Activated CD8-positive, alpha-beta memory T cell treated with anti-CD3 and anti-CD28 coated beads for 24 hours (primary cell): ENCODE measurements at regions not wholly inside any gene's neighbourhood (a gene's known extent, or its start where the extent isn't known, plus 50 kb on each side); places are given as distances from the start of the nearest gene placed in this dataset.

ENCODE experiments used
- DNase-seq: peaks from one replicate; pipeline ENCODE4 v3.0.0-alpha.2; 2020

DNA sequence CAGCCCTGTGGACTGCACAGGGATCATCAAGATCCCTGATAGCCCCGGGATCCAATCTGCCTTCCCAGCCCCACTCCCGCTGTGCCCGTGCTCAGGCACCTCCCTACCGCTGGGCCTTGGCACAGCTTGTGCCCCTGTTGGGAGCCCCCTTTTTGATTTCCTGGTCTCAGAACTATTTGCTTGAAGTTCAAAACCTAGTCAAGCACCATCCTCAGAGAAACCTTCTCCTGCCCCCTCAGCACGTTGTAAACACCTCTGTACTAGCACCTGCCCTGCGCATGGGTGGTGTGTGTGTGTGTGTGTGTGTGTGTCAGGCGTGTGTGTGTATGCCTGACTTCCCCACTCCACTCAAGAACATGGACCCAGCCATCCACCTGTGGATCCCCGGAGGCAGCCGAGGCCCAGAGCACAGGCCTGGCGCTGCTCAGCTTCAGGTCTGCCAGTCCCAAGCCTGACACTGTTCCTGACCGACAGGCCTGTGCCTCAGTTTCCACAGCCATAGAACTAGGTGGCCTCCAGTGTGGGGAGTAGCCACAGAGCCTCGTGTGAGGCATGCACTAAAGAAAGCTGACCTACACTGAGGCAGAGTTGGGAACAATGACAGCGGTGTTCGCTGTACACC, 65.5 kb downstream of the ADRA2C start:
- no peak for DNase-seq

GRCh38 chr4:3832536-3833220, 66.5 kb downstream of the ADRA2C start:
- DNase-seq, result no peak

- no peak for DNase-seq
Measured at GRCh38 chr4:3833326-3833989, 67.3 kb downstream of the ADRA2C start.

- no peak for DNase-seq
Measured at GRCh38 chr4:3834186-3834662, 68.0 kb downstream of the ADRA2C start.

DNA sequence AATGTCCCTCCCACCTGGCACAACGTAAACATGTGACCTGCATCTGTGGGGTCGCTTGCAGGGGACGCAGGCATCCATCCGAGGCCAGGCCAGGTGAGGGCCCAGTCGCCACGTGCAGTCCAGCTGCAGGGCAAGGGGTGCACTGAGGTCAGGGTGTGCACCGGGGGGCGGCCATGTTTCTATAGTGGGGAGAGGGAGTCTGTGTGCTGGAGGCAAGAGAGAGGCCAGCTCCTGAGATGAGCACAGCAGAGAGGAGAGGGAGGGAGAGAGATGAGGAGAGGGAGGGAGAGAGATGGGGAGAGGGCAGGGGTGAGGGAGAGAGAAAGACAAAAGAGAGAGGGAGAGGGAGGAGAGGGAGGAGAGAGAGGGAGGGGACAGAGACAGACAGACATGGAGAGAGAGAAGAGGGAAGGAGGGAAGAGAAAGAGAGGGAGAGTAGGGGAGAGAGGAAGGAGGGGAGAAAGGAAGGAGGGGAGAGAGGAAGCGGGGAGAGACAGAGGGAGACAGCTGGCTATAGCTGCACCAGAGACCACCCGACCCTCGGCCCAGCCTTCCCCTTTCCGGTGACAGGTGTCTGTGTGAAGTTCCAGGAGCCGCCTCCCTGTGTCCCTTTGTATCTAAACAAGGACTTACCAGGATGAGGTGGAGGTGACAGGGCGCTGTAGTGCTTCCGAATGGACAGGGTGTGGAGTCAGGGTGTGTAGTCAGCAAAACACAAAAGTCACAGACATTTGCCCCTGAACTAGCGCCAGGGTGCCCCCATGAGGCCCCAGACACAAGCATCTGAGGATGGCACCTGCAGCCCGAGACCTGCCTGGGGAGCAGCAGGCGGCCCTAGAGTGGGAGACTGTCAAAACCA, 68.7 kb downstream of the ADRA2C start:
- no peak for DNase-seq

GRCh38 chr4:3835527-3836405, 69.6 kb downstream of the ADRA2C start:
- no peak for DNase-seq

DNA sequence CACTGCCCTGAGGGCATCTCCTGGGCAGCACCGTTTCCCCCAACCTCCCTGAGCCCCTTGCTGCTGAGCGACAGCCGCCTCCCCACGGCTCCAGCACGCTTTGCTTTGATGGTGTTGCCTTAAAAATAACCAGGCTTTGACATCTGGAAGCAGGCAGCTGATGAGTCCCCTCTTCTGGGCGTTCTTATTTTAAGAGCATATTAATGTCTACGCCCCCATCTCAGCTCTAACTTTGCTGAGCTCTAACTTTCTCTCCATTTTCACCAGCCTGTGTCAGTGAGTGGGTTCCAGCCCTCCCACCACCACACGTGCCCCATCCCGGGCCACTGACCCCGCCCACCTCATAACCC, 70.2 kb downstream of the ADRA2C start:
- DNase-seq, result no peak

DNA sequence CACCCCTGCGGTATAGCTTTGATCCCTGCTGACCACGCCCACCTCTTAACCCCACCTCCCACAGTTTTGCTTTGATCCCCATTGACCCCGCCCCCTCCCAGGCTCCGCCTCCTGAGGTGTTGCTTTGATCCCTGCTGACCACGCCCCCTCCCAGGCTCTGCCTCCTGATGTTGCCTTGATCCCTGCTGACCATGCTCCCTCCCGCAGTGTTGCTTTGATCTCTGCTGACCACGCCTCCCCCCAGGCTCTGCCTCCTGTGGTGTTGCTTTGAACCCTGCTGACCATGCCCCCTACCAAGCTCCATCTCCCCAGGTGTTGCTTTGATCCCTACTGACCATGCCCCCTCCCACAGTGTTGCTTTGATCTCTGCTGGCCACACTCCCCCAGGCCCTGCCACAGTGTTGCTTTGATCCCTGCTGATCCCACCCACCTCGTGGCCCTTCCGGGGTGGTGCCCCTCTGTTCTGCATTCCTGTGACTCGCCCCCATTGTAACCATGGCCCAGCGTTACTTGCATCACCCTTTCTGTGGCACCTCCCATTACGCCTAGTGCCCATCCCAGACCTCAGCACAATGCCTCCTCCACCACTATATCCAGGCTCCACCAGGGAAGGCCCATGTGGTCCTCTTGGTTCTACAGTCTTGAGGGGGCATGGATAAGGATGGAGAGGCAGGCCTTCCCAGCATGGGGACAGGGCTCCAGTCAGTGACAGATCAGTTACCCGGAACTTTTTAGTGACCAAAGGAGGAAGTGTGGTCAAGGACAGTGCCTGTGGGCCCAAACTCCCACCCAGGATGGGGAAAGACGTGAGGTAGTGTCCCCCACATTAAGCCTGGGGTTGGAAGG, 70.8 kb downstream of the ADRA2C start:
- no peak for DNase-seq

DNA sequence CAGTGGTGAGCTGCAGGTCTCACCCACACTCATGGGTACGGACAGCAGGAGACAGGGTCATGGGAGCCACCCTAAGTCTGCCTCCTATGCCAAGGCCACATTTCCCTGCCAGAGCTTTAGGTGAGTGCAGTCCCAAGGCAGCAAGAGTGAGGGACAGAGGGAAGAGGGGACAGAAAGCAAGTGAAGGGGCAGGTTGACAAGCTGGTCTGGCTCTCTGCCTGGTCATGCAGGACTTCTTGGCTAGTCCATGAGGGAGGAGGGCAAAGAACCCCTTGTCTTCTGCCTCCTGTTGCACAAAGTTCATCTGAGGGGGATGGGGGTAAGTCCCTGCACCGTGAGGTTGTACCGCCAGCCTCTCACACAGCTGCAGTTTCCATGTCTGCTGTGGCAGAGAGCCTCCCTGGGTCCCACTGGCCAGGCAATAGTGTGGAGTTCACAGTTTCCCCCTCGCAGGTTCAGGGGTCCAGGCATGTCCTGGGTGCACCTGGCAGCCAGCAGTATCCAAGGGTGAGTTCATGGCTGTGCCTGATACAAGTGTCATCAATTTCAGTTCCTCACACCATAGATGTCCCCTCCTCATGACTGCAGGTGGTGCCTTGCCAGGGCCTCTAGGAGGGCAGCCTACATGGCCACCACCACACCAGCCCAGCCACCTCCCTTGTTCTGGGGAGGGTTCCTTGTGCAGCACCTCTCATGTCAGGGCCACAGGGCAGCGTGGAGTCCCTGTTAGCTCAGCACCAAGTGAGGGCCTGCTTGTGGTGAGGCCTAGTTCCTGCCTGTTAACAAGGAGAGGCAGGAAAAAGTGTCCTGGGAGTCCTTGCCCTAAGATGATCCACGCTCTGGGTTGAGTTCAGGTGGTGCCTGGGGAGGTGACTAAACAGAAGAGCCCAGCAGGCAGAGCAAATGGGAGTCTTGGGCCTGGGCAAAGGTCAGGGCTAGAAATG, 72.5 kb downstream of the ADRA2C start:
- no peak for DNase-seq

DNA sequence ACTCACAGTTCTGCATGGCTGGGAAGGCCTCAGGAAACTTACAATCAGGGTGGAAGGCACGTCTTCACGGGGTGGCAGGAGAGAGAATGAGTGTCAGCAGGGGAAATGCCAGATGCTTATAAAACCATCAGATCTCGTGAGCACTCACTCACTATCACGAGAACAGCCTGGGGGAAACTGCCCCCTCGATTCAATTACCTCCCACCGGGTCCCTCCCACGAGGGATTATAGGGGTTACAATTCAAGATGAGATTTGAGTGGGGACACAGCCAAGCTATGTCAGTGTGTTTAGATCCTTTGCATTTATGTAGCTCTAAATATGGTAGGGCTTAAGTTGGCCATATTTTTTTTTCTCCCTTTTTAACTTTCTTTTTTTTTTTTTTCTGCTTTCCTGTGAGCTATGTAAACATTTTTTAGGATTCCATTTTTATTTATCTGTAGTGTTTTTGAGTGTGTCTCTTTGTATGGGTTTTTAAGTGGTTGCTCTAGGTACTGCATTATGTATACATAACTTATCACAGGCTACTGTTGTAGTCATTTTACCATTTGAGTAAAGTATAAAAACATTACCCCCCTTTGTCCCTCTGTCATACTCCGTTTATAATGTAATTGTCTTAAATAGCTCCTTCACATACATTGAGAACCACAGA, 79.0 kb downstream of the ADRA2C start:
- no peak for DNase-seq

- no peak for DNase-seq
Measured at GRCh38 chr4:3845744-3846429, 79.7 kb downstream of the ADRA2C start.

DNA sequence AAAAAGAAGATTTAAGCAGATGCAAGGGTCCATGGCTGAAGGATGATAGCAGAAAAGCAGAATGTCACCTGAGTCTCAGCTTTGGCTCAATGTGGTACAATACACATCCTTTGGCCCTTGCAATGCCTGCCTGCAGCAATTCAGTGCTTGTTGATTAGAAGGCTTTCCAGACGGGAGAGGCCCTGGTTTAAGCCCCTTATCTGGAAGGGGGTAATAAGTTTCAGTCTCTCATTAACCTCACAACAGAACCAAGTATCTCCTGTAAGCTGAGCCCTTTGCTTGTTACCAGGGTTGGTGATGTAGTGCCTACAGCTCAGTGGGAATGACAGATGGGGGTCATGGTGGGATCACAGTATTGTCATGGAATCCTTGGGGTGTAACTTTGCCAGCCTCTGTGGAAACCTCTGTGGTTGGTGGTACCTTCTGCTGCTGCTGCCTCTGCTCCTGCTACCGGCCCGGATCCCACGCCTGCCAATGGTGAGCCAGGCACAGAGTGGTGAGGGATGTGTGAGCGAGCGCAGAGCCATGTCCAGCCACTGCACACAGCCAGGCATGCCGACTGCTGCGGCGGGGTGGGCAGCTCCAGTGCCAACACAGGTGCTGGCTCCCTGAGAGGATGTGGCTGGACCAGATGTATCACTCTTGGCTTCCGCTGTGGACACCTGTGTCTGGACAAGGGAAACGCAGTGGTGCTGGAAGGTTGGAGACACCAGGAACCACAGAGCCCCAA, 81.2 kb downstream of the ADRA2C start:
- no peak for DNase-seq

DNA sequence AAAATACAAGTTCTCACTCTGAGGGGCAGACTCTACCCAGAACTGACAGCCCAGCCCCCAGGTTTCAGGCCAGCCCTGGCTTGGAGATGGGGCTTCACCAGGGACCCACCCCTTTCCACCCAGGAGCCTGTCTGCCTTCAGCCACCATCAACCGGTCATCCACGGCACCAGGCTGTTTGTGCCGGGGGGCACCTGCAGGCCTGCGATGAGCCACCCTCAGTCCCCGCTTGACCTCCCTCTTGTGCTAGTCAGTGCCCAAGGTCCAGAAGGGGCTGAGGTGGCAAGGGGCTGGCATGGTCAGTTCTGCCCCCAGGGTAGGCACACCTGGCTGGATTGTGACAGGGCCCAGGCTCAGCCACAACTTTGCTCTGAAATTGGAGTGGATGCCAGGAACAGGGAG, 82.1 kb downstream of the ADRA2C start:
- no peak for DNase-seq

GRCh38 chr4:3849140-3849539, 83.0 kb downstream of the ADRA2C start:
- DNase-seq, result no peak

- DNase-seq, result no peak
Measured at GRCh38 chr4:3850128-3850527, 83.9 kb downstream of the ADRA2C start.

GRCh38 chr4:3851211-3851610, 85.0 kb downstream of the ADRA2C start:
- no peak for DNase-seq

GRCh38 chr4:3851881-3852280, 85.7 kb downstream of the ADRA2C start:
- DNase-seq, result no peak

- DNase-seq, result no peak
Measured at GRCh38 chr4:3852309-3852708, 86.1 kb downstream of the ADRA2C start.
